Progenitor cell of endocrine pancreas (in vitro differentiated cells): ENCODE measurements at regions not wholly inside any gene's neighbourhood (a gene's known extent, or its start where the extent isn't known, plus 50 kb on each side); places are given as distances from the start of the nearest gene placed in this dataset.

ENCODE experiments used
- DNase-seq: peaks from one replicate; pipeline ENCODE4 v3.0.0; 2021; ENCODE audit warnings: low spot score; ENCODE audit not compliant: unreplicated experiment
- H3K27ac Mint-ChIP-seq: 2 replicates; pipeline ENCODE4 v1.8.0; 2021; ENCODE audit warnings: mild to moderate bottlenecking, moderate library complexity, mixed read lengths
- H3K27me3 Mint-ChIP-seq: 2 replicates; pipeline ENCODE4 v1.8.0; 2021; ENCODE audit warnings: mixed read lengths
- H3K36me3 Mint-ChIP-seq: 2 replicates; pipeline ENCODE4 v1.8.0; 2022; ENCODE audit warnings: mixed read lengths; ENCODE audit not compliant: insufficient read depth
- H3K4me1 Mint-ChIP-seq: 2 replicates; pipeline ENCODE4 v1.8.0; 2021; ENCODE audit warnings: low read depth, mixed read lengths
- H3K4me3 Mint-ChIP-seq: 2 replicates; pipeline ENCODE4 v1.8.0; 2021; ENCODE audit warnings: low read depth, mild to moderate bottlenecking, moderate library complexity, mixed read lengths
- H3K9me3 Mint-ChIP-seq: 2 replicates; pipeline ENCODE4 v1.8.0; 2021; ENCODE audit warnings: low read depth, mixed read lengths
- CTCF ChIP-seq: fragments of 200-600 bp; sonication (generic); IDR thresholded peaks from one replicate; pipeline ENCODE4 v1.5.0; 2021; ENCODE audit warnings: antibody characterized with exemption, mild to moderate bottlenecking; ENCODE audit not compliant: unreplicated experiment

DNA sequence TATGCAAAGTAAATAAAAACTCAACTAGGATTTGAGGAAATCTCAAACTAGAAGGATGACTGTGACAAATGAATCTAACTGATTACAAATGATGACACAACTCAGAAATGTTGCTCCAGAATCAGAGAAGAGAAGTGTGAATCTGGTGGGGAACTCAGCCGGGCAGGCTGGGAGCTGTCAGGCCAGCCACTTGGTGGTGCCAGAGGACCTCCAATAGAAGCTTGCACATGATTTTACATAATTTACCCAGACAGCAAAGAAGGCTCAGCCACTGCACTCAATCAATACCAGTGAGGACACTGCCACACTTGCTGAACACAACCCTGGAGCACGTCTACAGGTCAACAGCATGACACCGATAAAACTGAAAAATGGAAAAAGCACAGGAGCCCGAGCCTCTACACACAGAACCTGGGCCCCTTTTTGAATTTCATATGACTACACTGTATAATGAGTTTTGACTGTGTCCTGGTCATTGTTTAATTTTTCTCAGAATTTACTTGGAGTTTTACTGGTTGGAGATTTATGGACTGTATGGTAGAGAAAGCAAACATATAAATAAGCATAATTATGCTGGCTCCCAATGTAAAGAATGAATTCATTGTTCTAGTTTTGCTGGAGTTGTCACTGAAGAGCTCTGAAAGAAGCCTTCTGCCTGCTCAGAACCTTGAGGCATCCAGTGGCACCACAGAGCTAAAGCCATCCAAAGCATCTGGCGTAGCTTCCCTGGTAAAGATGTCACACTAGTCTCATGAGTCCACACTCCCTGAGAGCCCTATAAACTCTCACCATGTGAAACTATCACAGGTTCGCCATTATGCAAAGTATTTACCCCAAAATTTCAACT, 296.5 kb downstream of the THBS2 start:
- Mint-ChIP-seq H3K9me3 (no peaks in the 10 kb centered on the region), H3K27me3 (peaks cover 16% of the 10 kb centered on the region), H3K4me3 (no peak overlapping the region), H3K36me3 (no peaks in the 10 kb centered on the region), H3K4me1 (no peaks in the 10 kb centered on the region), H3K27ac (no peak overlapping the region)
- peak; percentile 92 for TF ChIP-seq CTCF
- peak; percentile 46 for DNase-seq

DNA sequence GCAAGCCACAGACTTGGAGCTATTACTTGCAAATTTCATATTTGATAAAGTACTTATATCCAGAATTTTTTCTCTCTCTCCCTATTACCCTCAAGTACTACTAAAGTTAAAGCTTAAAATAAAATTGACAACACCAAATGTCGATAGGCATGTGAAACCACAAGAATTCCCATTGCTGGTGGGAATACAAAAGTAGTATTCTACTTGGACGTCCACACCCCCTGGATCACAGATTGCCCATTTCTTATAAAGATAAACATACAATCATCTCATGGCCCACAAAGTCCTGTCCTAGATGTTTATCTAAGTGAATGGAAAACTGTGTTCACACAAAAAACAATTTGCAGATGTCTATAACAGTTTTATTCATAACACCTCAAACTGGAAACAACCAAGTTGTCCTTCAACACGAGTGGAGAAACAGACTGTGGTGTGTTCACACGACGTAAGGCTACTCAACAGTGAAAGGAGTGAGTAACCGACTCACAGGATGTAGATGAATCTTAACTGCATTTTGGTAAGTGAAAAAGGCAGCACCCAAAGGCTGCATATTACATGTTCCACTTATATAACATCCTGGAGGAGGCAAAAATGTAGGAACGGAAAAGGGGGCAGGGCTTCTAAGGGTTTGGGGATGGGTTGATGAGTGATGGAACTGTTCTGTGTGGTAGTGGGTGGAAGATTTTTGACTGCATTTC, 297.4 kb downstream of the THBS2 start:
- Mint-ChIP-seq H3K27ac (no peak overlapping the region), H3K4me3 (no peak overlapping the region), H3K27me3 (peaks cover 16% of the 10 kb centered on the region), H3K9me3 (no peaks in the 10 kb centered on the region), H3K4me1 (no peaks in the 10 kb centered on the region), H3K36me3 (no peaks in the 10 kb centered on the region)
- TF ChIP-seq CTCF, result no peak
- DNase-seq, result no peak

DNA sequence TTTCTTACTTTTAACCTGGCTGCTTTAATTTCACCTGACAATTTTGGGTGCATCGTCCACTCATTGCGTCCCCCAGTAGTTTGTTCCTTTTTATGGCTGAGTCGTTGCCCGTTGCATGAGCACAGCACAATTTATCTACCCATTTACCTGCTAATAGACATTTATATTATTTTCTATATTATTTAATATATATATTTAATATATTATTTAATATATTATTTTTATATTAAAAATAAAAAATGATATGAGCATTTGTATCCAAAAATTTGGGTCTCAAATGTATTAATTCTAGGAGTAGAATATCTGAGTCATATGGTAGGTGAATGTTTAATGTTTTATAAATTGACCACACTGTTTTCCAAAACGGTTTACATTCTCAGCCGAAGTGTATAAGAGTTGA, 300.2 kb downstream of the THBS2 start:
- no peaks in the 10 kb centered on the region for H3K36me3 Mint-ChIP-seq
- no peak overlapping the region for H3K27ac Mint-ChIP-seq
- DNase-seq, result no peak
- TF ChIP-seq CTCF, result no peak
- peaks cover 18% of the 10 kb centered on the region for H3K27me3 Mint-ChIP-seq
- no peaks in the 10 kb centered on the region for H3K4me1 Mint-ChIP-seq
- H3K4me3 Mint-ChIP-seq, result no peak overlapping the region
- H3K9me3 Mint-ChIP-seq, result no peaks in the 10 kb centered on the region

DNA sequence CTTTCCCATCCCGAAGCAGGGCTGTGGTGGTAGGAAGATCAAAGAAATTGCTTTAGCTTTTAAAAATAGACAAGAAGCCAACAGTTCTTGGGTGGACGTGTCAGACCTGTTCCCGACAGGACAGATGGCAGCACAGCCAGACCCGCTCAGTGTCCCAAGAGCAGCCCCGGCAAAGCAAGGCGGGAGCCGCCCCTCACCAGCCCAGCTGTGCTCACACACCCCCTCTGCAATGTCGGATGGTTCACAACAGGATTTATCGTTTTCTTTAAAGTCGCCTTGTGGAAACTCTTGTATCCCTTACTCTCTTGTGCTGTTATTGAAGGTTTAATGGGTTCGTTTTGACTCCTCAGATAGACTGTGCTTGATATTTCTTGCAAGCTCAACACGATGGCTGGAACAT, 302.4 kb downstream of the THBS2 start:
- Mint-ChIP-seq H3K4me3 (no peak overlapping the region), H3K27me3 (peaks cover 11% of the 10 kb centered on the region), H3K27ac (no peak overlapping the region), H3K36me3 (no peaks in the 10 kb centered on the region), H3K4me1 (no peaks in the 10 kb centered on the region), H3K9me3 (no peaks in the 10 kb centered on the region)
- DNase-seq, result no peak
- no peak for TF ChIP-seq CTCF

- H3K27ac Mint-ChIP-seq, result no peak overlapping the region
- peaks cover 9% of the 10 kb centered on the region for H3K27me3 Mint-ChIP-seq
- no peaks in the 10 kb centered on the region for H3K9me3 Mint-ChIP-seq
- no peak for DNase-seq
- TF ChIP-seq CTCF, result no peak
- H3K4me1 Mint-ChIP-seq, result no peaks in the 10 kb centered on the region
- H3K36me3 Mint-ChIP-seq, result no peaks in the 10 kb centered on the region
- H3K4me3 Mint-ChIP-seq, result no peak overlapping the region
These were observed 302.8 kb downstream of the THBS2 start for GRCh38 chr6:168950858-168951214.
